ENCODE measurements at regions not wholly inside any gene's neighbourhood (a gene's known extent, or its start where the extent isn't known, plus 50 kb on each side); places are given as distances from the start of the nearest gene placed in this dataset.
"Not testable (repeated sequence)": the region's sequence is repeated elsewhere in the genome, so short reads cannot be mapped to it uniquely, and the experiment has no call there.

- not testable (repeated sequence) for H2BK5ac ChIP-seq (ENCODE audit: insufficient read length, low read length); H3K23ac ChIP-seq (ENCODE audit: insufficient read length, low read depth, low read length); H3K79me1 ChIP-seq (ENCODE audit: insufficient read depth, low read depth, low read length, poor library complexity, severe bottlenecking); H3K9me3 ChIP-seq (ENCODE audit: control insufficient read depth, low read depth, low read length); H3K14ac ChIP-seq (ENCODE audit: insufficient read depth, low read length); H3K56ac ChIP-seq (ENCODE audit: insufficient read length, low read depth, low read length); H2AFZ ChIP-seq (ENCODE audit: low read length); H4K5ac ChIP-seq (ENCODE audit: insufficient read length, low read depth, low read length); H3K9ac ChIP-seq (ENCODE audit: extremely low read depth, insufficient read length, low read length); H3K36me3 Mint-ChIP-seq (ENCODE audit: insufficient read depth in 1 of 3, low read depth in 3 of 3); H3K27me3 ChIP-seq (ENCODE audit: insufficient read depth, low read length); H2AK5ac ChIP-seq (ENCODE audit: insufficient read length, low read length); DNase-seq; H3K23me2 ChIP-seq (ENCODE audit: insufficient read length, low read depth, low read length, poor library complexity, severe bottlenecking); H2BK120ac ChIP-seq (ENCODE audit: low read depth, low read length, poor library complexity, severe bottlenecking); H3K4me2 ChIP-seq (ENCODE audit: insufficient read depth, insufficient read length, low read length); H3K4me1 ChIP-seq (ENCODE audit: insufficient read depth, low read length); H3K4me1 Mint-ChIP-seq; H3K18ac ChIP-seq (ENCODE audit: insufficient read length, low read depth, low read length); H2BK15ac ChIP-seq (ENCODE audit: low read depth, low read length); H3K4me3 Mint-ChIP-seq; H3K79me2 ChIP-seq (ENCODE audit: insufficient read depth, low read length); H4K8ac ChIP-seq (replicated peaks; ENCODE audit: insufficient read length, low read depth, low read length); H3K27ac ChIP-seq (ENCODE audit: insufficient read length, low read depth, low read length); H3K27me3 Mint-ChIP-seq (ENCODE audit: low read depth); H3K27ac Mint-ChIP-seq; H4K20me1 ChIP-seq (ENCODE audit: control insufficient read depth, insufficient read depth, insufficient read length); H4K91ac ChIP-seq (ENCODE audit: insufficient read length, low read depth, low read length); H3K4ac ChIP-seq (ENCODE audit: low read depth, low read length); H2BK12ac ChIP-seq (ENCODE audit: insufficient read length, low read depth, low read length); H2BK20ac ChIP-seq (ENCODE audit: low read depth, low read length, poor library complexity, severe bottlenecking); H3T11ph ChIP-seq (ENCODE audit: low read length)
- peaks cover 9 to 12% of the 10 kb centered on the region in 2 experiments; a peak in 4 of 5 replicates for H3K9me3 Mint-ChIP-seq
- no CpG with 5 or more reads among the region's 20 CpGs for WGBS (ENCODE audit: extremely low coverage, insufficient read length, low lambda C conversion rate)
These were observed 1569.8 kb downstream of the TSPY10 start for GRCh38 chrY:11097498-11097897.

- H3K27me3 Mint-ChIP-seq (ENCODE audit: low read depth); H2BK15ac ChIP-seq (ENCODE audit: low read depth, low read length); H3K27me3 ChIP-seq (ENCODE audit: insufficient read depth, low read length); H3K4me1 ChIP-seq (ENCODE audit: insufficient read depth, low read length); H2BK12ac ChIP-seq (ENCODE audit: insufficient read length, low read depth, low read length); H3K9me3 ChIP-seq (ENCODE audit: control insufficient read depth, low read depth, low read length); H3K79me2 ChIP-seq (ENCODE audit: insufficient read depth, low read length); H2AK5ac ChIP-seq (ENCODE audit: insufficient read length, low read length); H3K18ac ChIP-seq (ENCODE audit: insufficient read length, low read depth, low read length); H3K27ac Mint-ChIP-seq; DNase-seq; H3K9ac ChIP-seq (ENCODE audit: extremely low read depth, insufficient read length, low read length); H3K4me2 ChIP-seq (ENCODE audit: insufficient read depth, insufficient read length, low read length); H2BK20ac ChIP-seq (ENCODE audit: low read depth, low read length, poor library complexity, severe bottlenecking); H3K23me2 ChIP-seq (ENCODE audit: insufficient read length, low read depth, low read length, poor library complexity, severe bottlenecking); H3K14ac ChIP-seq (ENCODE audit: insufficient read depth, low read length); H3K4me1 Mint-ChIP-seq; H2BK5ac ChIP-seq (ENCODE audit: insufficient read length, low read length); H4K8ac ChIP-seq (replicated peaks; ENCODE audit: insufficient read length, low read depth, low read length); H3K79me1 ChIP-seq (ENCODE audit: insufficient read depth, low read depth, low read length, poor library complexity, severe bottlenecking); H2AFZ ChIP-seq (ENCODE audit: low read length); H4K5ac ChIP-seq (ENCODE audit: insufficient read length, low read depth, low read length); H3K4me3 Mint-ChIP-seq; H3K23ac ChIP-seq (ENCODE audit: insufficient read length, low read depth, low read length); H3K36me3 Mint-ChIP-seq (ENCODE audit: insufficient read depth in 1 of 3, low read depth in 3 of 3); H3T11ph ChIP-seq (ENCODE audit: low read length); H3K56ac ChIP-seq (ENCODE audit: insufficient read length, low read depth, low read length); H3K27ac ChIP-seq (ENCODE audit: insufficient read length, low read depth, low read length); H3K4ac ChIP-seq (ENCODE audit: low read depth, low read length); H4K20me1 ChIP-seq (ENCODE audit: control insufficient read depth, insufficient read depth, insufficient read length); H4K91ac ChIP-seq (ENCODE audit: insufficient read length, low read depth, low read length); H2BK120ac ChIP-seq (ENCODE audit: low read depth, low read length, poor library complexity, severe bottlenecking): not testable (repeated sequence)
- peaks cover 11 to 12% of the 10 kb centered on the region in 2 experiments; a peak in 4 of 5 replicates for H3K9me3 Mint-ChIP-seq
- WGBS (ENCODE audit: extremely low coverage, insufficient read length, low lambda C conversion rate) = no CpG with 5 or more reads among the region's 21 CpGs
These were observed 1570.7 kb downstream of the TSPY10 start for GRCh38 chrY:11098419-11098818.

Measured in H9 (cell line).